Stomach (tissue), 8 donors: ENCODE measurements at regions not wholly inside any gene's neighbourhood (a gene's known extent, or its start where the extent isn't known, plus 50 kb on each side); places are given as distances from the start of the nearest gene placed in this dataset.

Experiments used
- DNase-seq, 2 donors: peaks; one replicate each; pipeline versions ENCODE4 v3.0.0 to v3.0.0-alpha.2; 2013 to 2019
- H3K27ac ChIP-seq, 5 donors: fragments of 200-600 bp in 4 of 5; sonication (generic) in 4 of 5; one replicate each; pipeline ENCODE4 v1.5.1; 2013 to 2019; ENCODE audit warnings: mild to moderate bottlenecking in 1 of 5, moderate library complexity in 1 of 5
- H3K27me3 ChIP-seq, 3 donors: fragments of 200-600 bp; sonication (generic); one replicate each; pipeline ENCODE4 v1.5.1; 2017 to 2019; ENCODE audit warnings: mixed run types in 1 of 3
- H3K36me3 ChIP-seq, 4 donors: fragments of 200-600 bp; sonication (generic); 1 replicate in 3 of 4; 2 replicates in 1 of 4; pipeline ENCODE4 v1.5.1; 2016 to 2019
- H3K4me1 ChIP-seq, 4 donors: fragments of 200-600 bp; sonication (generic); one replicate each; pipeline ENCODE4 v1.5.1; 2016 to 2019
- H3K4me3 ChIP-seq, 4 donors: fragments of 200-600 bp; sonication (generic) in 3 of 4; one replicate each; pipeline ENCODE4 v1.5.1; 2016 to 2019; ENCODE audit warnings: mild to moderate bottlenecking in 1 of 4
- H3K9me3 ChIP-seq, 4 donors: fragments of 200-600 bp; sonication (generic); one replicate each; pipeline ENCODE4 v1.5.1; 2016 to 2019
- EP300 ChIP-seq: sonication (generic); formaldehyde crosslinking; IDR thresholded peaks from one replicate; pipeline ENCODE4 v1.6.1; 2017; ENCODE audit warnings: antibody characterized with exemption
- POLR2A ChIP-seq, 4 donors: fragments of 450-650 bp; IDR thresholded peaks; one replicate each; pipeline ENCODE4 v1.6.1; 2016; ENCODE audit warnings: antibody characterized with exemption in 4 of 4, control low read depth in 2 of 4, mild to moderate bottlenecking in 1 of 4, moderate library complexity in 1 of 4
- POLR2AphosphoS5 ChIP-seq, 3 donors: sonication (generic); formaldehyde crosslinking; IDR thresholded peaks; one replicate each; pipeline ENCODE4 v1.6.1; 2016; ENCODE audit warnings: antibody characterized with exemption in 3 of 3
- WGBS, 5 donors: extraction: QIAGEN DNeasy Blood & Tissue Kit in 3 of 5; methylation state at CpG; one replicate each; pipeline versions ENCODE4 v1.1.5 to v1.1.7; 2013 to 2018; 5-methylcytosine and 5-hydroxymethylcytosine counted together
- intact Hi-C: fragments of 100-400 bp; cut with DNase I; formaldehyde crosslinking; loops from one replicate; pipeline ENCODE4 v1.15.1; 2023; ENCODE audit warnings: low total_unique reads
- small RNA-seq, 4 donors: library from RNA; depleted of rRNA; stranded (forward); fragments of <200 nt; gene quantifications; one replicate each; pipeline ENCODE3, GENCODE V24; 2016
- TF ChIP-seq, protein P1 (sequence below), 7 experiments: fragments of 450-650 bp in 4 of 7; fragments of 200-600 bp in 3 of 7; sonication (generic) in 3 of 7; IDR thresholded peaks; one replicate each; pipeline ENCODE4 v1.5.1; 2016 to 2019; ENCODE audit warnings: antibody characterized with exemption in 7 of 7, control low read depth in 2 of 7, mild to moderate bottlenecking in 1 of 7
- donor health status: healthy with polysubstance abuse.
- donor health status: Bipolar disorder and iron deficiency.
- donor health status: healthy.

DNA sequence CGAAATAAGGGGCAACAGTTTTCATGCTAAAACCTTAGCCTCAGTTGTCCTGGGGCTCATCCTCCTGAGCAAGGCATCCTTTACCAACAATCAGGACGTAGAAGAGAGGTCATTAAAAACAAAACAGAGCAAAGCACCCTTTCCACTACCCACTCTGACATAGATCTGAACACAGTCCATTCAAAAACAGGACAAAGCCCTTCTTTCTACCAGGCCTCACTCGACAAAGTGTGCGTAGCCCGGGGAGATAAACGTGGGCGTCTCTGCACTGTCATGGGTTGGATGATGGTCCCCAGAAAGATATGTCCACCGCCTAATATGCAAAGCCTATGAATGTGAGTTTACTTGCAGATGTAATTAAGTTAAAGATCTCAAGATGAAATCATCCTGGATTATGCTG, 60.6 kb upstream of the TAS2R1 start:
- 65 to 80% (median 75%) methylated on average over 8 of the region's 8 CpGs for WGBS, 5 donors
- TF ChIP-seq, protein P1, sequence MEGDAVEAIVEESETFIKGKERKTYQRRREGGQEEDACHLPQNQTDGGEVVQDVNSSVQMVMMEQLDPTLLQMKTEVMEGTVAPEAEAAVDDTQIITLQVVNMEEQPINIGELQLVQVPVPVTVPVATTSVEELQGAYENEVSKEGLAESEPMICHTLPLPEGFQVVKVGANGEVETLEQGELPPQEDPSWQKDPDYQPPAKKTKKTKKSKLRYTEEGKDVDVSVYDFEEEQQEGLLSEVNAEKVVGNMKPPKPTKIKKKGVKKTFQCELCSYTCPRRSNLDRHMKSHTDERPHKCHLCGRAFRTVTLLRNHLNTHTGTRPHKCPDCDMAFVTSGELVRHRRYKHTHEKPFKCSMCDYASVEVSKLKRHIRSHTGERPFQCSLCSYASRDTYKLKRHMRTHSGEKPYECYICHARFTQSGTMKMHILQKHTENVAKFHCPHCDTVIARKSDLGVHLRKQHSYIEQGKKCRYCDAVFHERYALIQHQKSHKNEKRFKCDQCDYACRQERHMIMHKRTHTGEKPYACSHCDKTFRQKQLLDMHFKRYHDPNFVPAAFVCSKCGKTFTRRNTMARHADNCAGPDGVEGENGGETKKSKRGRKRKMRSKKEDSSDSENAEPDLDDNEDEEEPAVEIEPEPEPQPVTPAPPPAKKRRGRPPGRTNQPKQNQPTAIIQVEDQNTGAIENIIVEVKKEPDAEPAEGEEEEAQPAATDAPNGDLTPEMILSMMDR (IDR thresholded peaks at IDR 0.05), result no peak
- TF ChIP-seq EP300 (no peak), POLR2A (IDR thresholded peaks at IDR 0.05) (no peak), POLR2AphosphoS5 (IDR thresholded peaks at IDR 0.05) (no peak)
- no peaks in the 10 kb centered on the region for H3K27me3 ChIP-seq
- H3K4me1 ChIP-seq, result no peaks in the 10 kb centered on the region
- H3K36me3 ChIP-seq, result no peaks in the 10 kb centered on the region
- intact Hi-C loops, result no loop called here
- H3K4me3 ChIP-seq, result no peak overlapping the region
- DNase-seq, result no peak
- H3K27ac ChIP-seq, result no peak overlapping the region
- H3K9me3 ChIP-seq, result no peaks in the 10 kb centered on the region

DNA sequence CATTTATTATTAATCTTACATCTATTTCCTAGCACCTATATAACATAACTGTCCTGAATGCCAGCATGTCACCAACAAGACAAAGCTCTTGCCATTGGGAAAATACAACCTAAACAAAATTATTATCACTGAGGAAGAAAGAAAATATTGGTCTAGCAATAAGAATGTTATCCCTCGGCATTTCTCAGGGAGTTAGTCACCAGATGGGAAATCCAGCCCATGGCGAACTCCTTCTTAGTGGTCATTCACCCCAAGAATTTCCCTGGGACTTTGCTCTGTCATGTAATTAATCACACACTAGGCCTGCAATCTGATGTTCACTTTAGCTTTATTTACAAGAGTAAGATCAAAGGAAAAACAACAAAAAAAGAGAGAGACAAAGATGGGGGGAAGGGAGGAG, 56.1 kb upstream of the TAS2R1 start:
- Histone ChIP-seq H3K27ac (no peak overlapping the region), H3K9me3 (no peaks in the 10 kb centered on the region), H3K4me1 (no peaks in the 10 kb centered on the region), H3K27me3 (no peaks in the 10 kb centered on the region), H3K36me3 (no peaks in the 10 kb centered on the region), H3K4me3 (no peak overlapping the region)
- 48 to 73% (median 60%) methylated on average over 2 of the region's 2 CpGs for WGBS, 5 donors
- TF ChIP-seq POLR2AphosphoS5 (IDR thresholded peaks at IDR 0.05) (no peak), EP300 (no peak), POLR2A (IDR thresholded peaks at IDR 0.05) (no peak)
- TF ChIP-seq, protein P1 (IDR thresholded peaks at IDR 0.05), result no peak
- intact Hi-C loops, result no loop called here
- no peak for DNase-seq

DNA sequence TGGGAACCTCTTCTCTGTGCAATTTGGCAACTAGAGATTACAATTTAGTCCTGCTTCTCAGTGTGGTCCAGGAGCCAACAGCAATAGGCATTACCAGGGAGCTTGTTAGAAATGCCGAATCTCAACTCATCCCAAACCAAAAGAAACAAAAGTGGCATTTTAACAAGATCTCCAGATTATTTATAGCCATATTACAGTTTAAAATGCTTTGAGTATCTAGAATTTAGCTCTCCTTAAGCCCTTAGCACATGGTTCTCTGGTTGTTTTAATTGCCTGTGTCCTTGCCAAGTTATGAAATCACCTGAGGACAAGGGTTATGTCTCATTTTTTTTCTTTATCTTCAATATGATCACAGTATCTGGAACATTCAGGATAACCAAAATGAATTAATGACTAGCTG, 51.6 kb upstream of the TAS2R1 start:
- no peak overlapping the region for H3K4me3 ChIP-seq
- H3K9me3 ChIP-seq, result peaks cover 0 to 10% (median 0%) of the 10 kb centered on the region in 4 donors
- intact Hi-C loops, result no loop called here
- H3K4me1 ChIP-seq, result no peaks in the 10 kb centered on the region
- no peaks in the 10 kb centered on the region for H3K27me3 ChIP-seq
- DNase-seq, result no peak
- 66 to 90% (median 76%) methylated on average over 1 of the region's 1 CpG for WGBS, 5 donors
- no peak overlapping the region for H3K27ac ChIP-seq
- no peaks in the 10 kb centered on the region for H3K36me3 ChIP-seq
- no peak for TF ChIP-seq EP300
- no peak for TF ChIP-seq POLR2AphosphoS5 (IDR thresholded peaks at IDR 0.05)
- no peak for TF ChIP-seq POLR2A (IDR thresholded peaks at IDR 0.05)
- TF ChIP-seq, protein P1 (IDR thresholded peaks at IDR 0.05), result no peak

Small RNA genes lying in the stretch of these regions (small RNA-seq; reads per million reads assigned to genes)
- gene AC034229.5, result 0 reads per million in 4 donors
- 0 reads per million in 4 donors for gene AC034229.6
- 0 reads per million in 4 donors for gene AC091905.3
- 0 reads per million in 4 donors for gene AC091905.4
- 0 reads per million in 4 donors for gene RNA5SP177
